IMR-90 (cell line): ENCODE measurements at regions not wholly inside any gene's neighbourhood (a gene's known extent, or its start where the extent isn't known, plus 50 kb on each side); places are given as distances from the start of the nearest gene placed in this dataset.

Experiments used
- MAZ ChIP-seq: IDR thresholded peaks from 2 replicates; pipeline ENCODE4 v1.6.1; 2012; ENCODE audit warnings: low read depth, mild to moderate bottlenecking, low read length, improper control_type of control experiment, moderate library complexity, borderline replicate concordance
- POLR2A ChIP-seq: IDR thresholded peaks from 2 replicates; pipeline ENCODE4 v1.6.1; 2012; ENCODE audit warnings: mild to moderate bottlenecking, low read depth, low read length
- SMC3 ChIP-seq: fragments of 150-350 bp; IDR thresholded peaks from 2 replicates; pipeline ENCODE4 v1.6.1; 2016; ENCODE audit warnings: low read depth, mild to moderate bottlenecking, antibody characterized with exemption, low read length, moderate library complexity
- TF ChIP-seq, protein P1 (sequence below): conservative IDR thresholded peaks from 2 replicates; pipeline ENCODE4 v1.5.1; 2012; ENCODE audit warnings: mild to moderate bottlenecking, low read depth, low read length, improper control_type of control experiment
- TF ChIP-seq, protein P2 (sequence below): fragments of 150-350 bp; IDR thresholded peaks from 2 replicates; pipeline ENCODE4 v1.6.1; 2017; ENCODE audit warnings: mild to moderate bottlenecking, antibody characterized with exemption, low read length, low read depth

DNA sequence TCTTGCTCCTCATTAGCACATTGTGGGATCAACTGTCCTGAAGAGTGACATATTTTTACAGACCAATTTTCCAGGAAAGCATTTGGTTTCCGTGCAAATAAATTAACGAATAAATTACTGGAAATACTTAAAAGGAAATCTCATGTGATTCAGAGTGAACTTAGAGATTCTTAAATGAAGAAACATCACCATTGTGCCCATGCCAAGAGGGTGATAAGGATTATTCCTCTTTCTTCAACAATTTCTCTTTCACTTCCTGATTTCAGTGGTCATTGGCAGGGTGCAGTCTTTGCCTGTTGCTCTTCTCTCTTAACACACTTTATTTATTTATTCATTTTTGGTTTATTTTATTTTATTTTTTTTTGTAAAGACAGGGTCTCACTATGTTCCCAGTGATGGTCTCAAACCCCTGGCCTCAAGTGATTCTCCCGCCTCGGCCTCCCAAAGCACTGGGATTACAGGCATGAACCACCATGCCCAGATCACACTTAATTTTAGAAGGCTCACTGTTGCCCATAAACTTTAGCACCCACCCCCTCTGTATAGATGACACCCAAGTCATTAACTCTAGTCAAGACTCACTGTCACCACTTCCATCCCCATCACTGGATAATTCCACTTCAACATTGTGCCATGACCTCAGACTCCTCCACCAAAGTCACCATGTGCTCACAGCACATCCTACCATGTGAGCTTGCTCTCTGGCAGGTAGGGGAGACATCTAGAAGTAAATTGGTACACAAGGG is 92.6 kb upstream of the CERS6 start:
- TF ChIP-seq POLR2A = no peak
- TF ChIP-seq, protein P1, sequence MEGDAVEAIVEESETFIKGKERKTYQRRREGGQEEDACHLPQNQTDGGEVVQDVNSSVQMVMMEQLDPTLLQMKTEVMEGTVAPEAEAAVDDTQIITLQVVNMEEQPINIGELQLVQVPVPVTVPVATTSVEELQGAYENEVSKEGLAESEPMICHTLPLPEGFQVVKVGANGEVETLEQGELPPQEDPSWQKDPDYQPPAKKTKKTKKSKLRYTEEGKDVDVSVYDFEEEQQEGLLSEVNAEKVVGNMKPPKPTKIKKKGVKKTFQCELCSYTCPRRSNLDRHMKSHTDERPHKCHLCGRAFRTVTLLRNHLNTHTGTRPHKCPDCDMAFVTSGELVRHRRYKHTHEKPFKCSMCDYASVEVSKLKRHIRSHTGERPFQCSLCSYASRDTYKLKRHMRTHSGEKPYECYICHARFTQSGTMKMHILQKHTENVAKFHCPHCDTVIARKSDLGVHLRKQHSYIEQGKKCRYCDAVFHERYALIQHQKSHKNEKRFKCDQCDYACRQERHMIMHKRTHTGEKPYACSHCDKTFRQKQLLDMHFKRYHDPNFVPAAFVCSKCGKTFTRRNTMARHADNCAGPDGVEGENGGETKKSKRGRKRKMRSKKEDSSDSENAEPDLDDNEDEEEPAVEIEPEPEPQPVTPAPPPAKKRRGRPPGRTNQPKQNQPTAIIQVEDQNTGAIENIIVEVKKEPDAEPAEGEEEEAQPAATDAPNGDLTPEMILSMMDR = no peak
- TF ChIP-seq, protein P2, sequence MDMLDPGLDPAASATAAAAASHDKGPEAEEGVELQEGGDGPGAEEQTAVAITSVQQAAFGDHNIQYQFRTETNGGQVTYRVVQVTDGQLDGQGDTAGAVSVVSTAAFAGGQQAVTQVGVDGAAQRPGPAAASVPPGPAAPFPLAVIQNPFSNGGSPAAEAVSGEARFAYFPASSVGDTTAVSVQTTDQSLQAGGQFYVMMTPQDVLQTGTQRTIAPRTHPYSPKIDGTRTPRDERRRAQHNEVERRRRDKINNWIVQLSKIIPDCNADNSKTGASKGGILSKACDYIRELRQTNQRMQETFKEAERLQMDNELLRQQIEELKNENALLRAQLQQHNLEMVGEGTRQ = no peak
- no peak for TF ChIP-seq MAZ
- TF ChIP-seq SMC3 = no peak
